GM10248 (cell line): ENCODE measurements at regions not wholly inside any gene's neighbourhood (a gene's known extent, or its start where the extent isn't known, plus 50 kb on each side); places are given as distances from the start of the nearest gene placed in this dataset.

Experiments used
- CTCF ChIA-PET: fragments of 300-600 bp; sonication (Branson Sonifier 250); formaldehyde crosslinking; extraction: SDS; loops from one replicate; lab custom pipeline; 2021; ENCODE audit warnings: antibody characterized with exemption; lab: Yijun Ruan, JAX
- POLR2A ChIA-PET: fragments of 350-650 bp; sonication (Branson Sonifier 250); formaldehyde crosslinking; extraction: SDS; loops from one replicate; lab custom pipeline; 2020; ENCODE audit warnings: antibody characterized with exemption; lab: Yijun Ruan, JAX
- DNase-seq: peaks from one replicate; pipeline ENCODE4 v3.0.0; 2012; ENCODE audit errors: extremely low spot score
- CTCF ChIP-seq: IDR thresholded peaks from 2 replicates; pipeline ENCODE4 v1.5.1; 2012; ENCODE audit warnings: mild to moderate bottlenecking, low read depth; ENCODE audit errors: extremely low read depth, missing control alignments, control extremely low read depth

- DNase-seq, result no peak
- ChIA-PET CTCF (no interaction called here), POLR2A (no interaction called here)
- no peak for TF ChIP-seq CTCF
Observed at GRCh38 chr1:79807816-79808215, 801.3 kb upstream of the ADGRL4 start.

- ChIA-PET POLR2A (no interaction called here), CTCF (no interaction called here)
- TF ChIP-seq CTCF, result no peak
- DNase-seq, result no peak
Observed at GRCh38 chr1:79797487-79797886, 791.0 kb upstream of the ADGRL4 start.

- DNase-seq, result no peak
Observed at GRCh38 chr1:79796434-79796833, 789.9 kb upstream of the ADGRL4 start.

GRCh38 chr1:79792219-79792930 is 785.8 kb upstream of the ADGRL4 start:
- CTCF ChIA-PET, result interaction anchor here (1.3 to 1.9 kb wide), 4 partner anchors 9 to 19 kb away, joined by 3 to 5 read pairs (median 4); no protein-coding TSS in a partner anchor
- TF ChIP-seq CTCF, result no peak
- no peak for DNase-seq
- POLR2A ChIA-PET, result no interaction called here

More at GRCh38 chr1:79796434-79796833, 789.9 kb upstream of the ADGRL4 start:
- POLR2A ChIA-PET, result no interaction called here
- TF ChIP-seq CTCF, result no peak
- CTCF ChIA-PET, result interaction anchor here (1.0 kb wide), 1 partner anchor 24 kb away, joined by 3 read pairs; no protein-coding TSS in a partner anchor

- CTCF ChIA-PET, result interaction anchor here (1.3 to 1.9 kb wide), 3 partner anchors 8 to 18 kb away, joined by 3 to 5 read pairs (median 4); no protein-coding TSS in a partner anchor
- POLR2A ChIA-PET, result no interaction called here
- TF ChIP-seq CTCF, result no peak
- DNase-seq, result no peak
Observed at GRCh38 chr1:79791488-79792218, 785.1 kb upstream of the ADGRL4 start.

- TF ChIP-seq CTCF, result no peak
- DNase-seq, result no peak
- ChIA-PET POLR2A (no interaction called here), CTCF (no interaction called here)
Observed at GRCh38 chr1:79790950-79791349, 784.4 kb upstream of the ADGRL4 start.
